NCI-H69 (cell line): ENCODE measurements at regions not wholly inside any gene's neighbourhood (a gene's known extent, or its start where the extent isn't known, plus 50 kb on each side); places are given as distances from the start of the nearest gene placed in this dataset.

Source experiments
- DNase-seq: peaks from one replicate; lab custom pipeline; 2025; lab: John Stamatoyannopoulos, UW

DNA sequence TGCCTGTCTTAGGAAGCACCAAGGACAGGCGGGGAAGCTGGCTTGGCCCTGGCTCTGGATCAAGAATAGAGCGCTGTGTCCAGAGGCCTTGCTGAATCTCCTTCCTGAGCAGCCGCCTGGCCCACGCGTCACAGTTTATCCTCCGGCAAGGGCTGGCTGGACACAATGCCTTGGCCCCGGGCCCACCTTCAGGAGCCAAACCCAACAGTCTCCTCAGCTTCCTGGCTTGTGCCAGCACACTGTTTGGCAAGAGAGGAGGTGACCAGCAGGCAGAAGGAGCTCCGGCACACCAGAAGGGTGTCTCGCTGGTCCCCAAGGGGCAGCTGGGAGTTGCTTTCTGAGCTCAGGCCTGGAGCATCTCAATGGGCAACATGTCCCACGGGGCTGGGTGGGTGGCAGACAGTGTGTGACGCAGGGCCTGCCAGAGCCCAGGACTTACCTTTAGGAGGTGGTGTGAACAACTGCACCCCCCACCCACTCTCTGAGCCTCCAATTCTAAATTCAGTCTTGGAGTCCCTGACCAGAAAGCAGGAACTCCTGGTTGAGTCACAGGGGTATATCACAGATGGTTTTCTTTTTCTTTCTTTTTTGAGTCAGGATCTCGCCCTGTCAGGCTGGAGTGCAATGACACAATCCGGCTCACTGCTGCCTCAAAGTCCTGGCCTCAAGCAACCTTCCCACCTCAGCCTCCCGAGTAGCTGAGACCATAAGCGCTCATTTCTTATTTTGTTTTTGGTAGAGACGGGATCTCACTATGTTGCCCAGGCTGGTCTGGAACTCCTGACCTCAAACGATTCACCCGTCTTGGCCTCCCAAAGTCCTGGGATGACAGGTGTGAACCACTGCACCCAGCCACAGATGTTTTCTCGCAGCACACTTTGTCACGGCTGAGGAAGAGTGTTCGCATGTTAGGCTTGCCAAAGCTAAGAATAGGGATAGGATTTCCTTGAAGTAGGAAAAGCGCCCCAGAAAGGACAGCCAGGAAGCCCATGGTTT is 361.2 kb downstream of the BCOR start:
- DNase-seq, result peak; percentile 39

DNA sequence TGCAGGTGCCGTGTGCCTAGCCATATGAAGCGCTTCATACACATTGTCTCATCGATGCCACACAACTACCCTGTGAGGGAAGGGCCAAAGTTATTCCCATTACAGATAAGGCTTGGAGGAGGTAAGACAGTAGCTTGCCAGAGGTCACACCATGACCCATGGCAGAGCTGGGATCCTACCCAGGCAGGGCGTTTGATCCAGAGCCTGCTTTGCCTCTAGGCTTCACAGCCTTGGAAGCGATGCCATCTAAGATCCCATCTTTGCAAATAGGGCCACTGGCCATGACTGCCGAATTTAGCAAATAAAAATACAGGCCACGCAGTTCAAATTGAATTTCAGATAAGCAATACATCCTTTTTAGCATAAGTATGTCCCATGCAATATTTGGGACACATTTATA is 358.2 kb downstream of the BCOR start:
- DNase-seq, result no peak

DNA sequence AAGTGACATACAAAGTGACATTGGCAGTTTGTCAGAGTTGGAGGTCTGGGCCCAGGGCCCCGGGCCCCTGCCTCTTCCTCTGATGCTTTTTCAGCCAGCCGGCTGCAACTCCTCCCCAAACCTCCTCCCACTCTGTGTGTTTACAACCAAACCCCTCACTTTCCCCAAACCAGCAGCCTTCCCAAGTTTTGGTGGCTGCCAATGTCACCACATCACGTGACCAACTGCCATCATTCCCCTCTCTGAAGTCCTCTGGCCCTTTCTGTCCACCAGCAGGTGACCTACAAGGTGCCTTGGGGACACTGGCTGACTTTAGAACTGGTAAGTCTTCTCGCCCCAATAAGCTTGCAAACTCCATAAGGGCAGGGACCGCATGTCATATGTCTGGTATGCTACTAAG is 357.7 kb downstream of the BCOR start:
- no peak for DNase-seq

DNA sequence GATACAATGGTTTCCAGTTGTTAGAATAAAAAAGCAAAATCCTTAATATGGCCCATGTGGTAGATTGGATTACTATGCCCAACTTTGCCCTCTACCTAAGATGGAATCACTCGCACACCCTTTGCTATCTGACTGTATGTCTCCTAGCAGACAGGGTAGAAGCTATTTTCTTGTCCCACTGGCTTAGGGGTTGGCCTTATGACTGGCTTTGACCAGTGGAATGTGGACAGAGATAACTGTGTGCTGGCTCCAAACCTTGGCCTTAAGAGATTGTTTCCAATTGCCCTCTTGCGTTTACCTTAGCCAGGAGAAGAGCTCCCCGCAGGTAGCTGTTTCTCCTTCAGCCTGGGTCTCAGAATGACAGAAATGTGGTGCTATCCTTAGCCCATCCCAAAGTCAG is 355.9 kb downstream of the BCOR start:
- no peak for DNase-seq

DNA sequence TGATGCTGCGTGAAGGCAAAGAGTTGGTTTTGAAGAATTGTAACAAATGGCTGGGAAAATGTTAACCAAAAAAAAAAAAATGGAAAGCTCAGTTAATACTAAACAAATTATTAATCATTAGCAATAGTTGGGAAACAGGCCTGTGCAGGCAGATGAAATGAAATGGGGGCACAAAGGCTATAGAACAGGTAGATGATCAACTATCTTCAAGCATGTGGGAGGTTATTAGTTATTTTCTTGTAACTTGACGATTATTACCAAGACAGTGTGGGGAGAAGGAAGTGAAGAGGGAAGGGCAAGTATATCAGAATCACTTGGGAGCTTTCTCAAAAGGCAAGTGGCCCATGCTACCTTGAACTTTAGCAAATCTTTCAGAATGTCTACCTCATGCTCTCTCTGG is 351.9 kb downstream of the BCOR start:
- no peak for DNase-seq

DNA sequence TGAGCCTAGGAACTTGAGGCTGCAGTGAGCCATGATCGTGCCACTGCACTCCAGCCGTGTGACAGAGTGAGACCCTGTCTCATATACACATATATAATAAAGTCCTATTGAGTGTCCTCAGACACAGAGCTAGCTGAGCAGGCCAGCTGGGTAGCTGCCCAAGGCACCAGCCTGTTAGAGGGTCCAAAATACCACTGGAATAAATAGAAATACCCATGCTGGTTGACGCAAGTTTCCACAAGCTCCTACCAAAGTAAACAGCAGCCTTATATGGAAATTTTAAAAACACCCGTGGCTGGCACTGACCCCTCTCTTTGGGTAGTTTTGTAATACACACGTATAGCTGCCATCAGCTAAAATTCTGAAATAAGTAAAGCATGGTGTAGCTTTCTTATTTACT is 348.6 kb downstream of the BCOR start:
- no peak for DNase-seq

DNA sequence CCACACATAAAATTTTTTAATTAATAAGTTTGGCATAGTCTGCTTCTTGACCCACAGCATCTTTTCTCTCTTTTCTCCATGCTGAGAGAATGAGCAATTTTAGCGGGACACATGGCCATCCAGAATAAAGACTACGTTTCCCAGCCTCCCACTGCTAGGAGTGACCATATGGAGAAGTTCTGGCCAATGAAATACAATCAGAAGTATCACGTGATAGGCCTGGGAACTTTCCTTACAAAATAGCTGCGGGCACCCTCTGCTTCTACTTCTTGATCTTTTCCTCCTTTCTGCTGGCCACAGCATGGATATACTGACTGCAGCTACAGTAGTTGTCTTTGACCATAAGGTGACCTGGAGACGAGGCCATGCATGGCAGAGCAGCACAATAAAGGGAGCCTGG is 348.0 kb downstream of the BCOR start:
- no peak for DNase-seq

DNA sequence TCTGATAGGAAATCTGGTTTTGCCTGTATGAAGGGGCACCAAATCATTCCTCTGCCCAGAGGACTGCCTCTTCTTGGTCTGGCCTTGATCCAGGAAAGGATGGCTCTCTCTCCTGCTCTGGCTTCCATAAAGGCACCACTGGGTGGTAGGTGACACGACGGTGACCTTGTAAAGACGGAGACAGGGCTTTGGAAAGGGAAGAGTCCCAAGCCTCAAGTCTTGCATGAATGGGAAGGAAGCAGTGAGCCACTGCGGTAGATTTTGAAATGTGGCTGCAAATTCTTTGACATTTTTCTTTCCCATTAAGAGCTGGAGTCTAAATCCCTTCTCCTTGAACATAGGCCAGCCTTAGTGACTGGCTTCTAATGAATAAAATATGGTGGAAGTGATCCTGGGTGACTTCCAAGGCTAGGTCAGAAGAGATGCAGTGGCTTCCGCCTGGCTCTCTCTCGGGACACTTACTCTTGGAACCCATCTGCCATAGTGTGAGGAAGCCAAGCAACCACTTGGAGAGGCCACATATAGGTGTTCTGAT is 347.4 kb downstream of the BCOR start:
- DNase-seq, result no peak

DNA sequence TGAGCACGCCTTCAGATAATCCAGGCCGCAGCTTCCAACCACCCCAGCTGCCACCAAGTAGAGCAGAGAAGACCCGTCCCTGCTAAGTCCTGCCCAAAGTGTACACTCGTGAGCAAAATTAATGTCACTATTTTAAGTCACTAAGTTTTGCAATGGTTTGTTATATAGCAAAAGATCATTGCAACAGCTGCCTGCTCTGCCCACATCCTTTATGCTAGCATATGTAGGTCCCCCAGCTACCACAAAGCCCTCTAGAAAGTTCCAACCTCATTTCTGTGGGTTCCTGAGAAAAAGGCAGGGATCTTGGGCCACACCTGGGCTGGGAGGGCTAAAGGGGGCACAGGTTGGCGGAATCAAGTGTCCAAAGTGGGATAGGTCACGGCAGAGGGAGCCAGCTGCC is 346.9 kb downstream of the BCOR start:
- DNase-seq, result no peak

DNA sequence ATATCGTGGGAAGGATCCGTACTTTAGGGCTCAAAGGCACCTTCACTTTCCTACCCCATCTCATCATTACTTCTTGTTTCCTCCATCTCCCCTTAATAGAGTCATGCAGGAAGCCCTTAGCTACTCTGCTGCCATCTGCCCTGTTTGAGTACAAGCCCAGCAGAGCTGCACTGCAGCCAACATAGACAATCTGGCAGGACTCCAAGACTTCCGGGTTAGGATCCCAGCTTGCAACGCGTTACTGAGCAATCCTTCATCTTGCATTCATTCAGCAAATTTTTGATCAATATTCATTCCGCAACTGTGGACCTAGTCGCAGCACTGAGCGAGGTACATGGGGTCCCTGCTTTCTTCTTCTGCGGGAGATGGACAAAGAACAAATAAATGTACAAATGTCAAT is 344.9 kb downstream of the BCOR start:
- peak; percentile 85 for DNase-seq

DNA sequence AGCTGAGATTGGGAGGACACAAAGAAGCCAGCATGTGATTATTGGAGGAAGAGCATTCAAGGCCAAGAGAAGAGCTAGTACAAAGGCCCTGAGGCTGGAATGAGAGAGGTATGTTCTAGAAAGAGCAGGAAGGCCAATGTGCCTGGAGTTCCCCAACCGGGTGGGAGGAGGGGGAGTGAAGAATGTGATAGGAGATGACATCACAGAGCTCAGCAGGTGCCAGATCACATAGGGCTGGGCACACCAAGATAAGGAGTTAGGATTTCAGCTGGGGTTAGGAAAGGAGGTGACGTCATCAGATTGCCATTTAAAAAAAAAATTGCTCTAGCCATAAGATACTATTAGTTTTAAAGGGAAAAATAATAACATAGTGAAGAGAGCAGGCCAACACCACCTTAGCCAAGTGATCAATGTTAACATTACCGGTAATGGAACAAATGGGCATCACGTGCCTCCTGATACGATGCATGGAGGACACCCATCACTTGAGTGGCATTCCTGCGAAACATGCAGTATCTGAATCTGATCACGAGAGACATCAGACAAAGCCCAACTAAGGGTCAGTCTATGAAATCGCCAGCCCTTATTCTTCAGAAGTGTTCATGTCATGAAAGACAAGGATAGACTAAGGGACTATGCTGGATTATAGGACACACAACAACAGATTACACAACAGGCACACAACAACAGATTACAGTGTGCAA is 344.3 kb downstream of the BCOR start:
- DNase-seq, result peak; percentile 46

DNA sequence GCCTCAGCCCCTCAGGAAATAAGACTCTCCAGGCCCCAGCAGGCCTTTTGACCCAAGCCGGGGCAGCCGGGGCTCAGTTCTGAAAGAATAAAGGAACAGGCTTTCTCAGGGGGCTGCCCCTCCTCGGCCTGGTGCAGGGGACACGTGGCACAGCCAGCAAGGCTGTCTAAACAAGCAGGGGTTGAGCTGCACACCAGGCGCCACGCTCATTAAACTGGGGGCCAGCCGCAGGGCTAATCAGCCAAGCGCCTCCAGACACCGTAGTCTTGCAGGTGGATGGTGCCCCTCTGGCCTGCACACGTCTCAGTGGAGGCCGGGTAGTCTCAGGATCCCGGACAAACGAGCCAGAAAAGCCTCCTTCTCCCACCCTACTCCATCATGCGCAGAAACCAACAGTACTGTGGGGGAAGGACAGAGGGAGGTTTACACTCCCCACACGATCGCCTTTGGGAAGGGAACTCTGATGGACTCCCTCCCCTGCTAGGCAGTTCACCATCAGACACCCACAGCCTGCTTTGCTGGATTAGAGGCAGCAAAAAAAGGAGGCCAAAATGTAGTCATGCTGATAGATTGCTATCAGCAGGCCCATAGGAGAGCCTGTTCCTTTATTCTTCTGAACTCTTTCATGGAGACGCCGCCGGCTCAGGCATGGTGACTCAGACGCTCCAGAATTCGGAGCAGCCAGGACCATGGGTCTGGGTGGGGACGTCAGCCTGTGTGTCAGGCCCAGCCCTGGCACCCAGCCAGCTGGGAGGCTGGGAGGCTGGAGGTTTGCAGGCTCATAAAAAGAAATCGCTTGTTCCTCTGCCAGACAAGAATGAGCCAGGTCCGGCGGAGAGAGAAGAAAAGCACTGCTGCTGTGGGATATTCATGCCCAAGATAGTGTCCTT is 342.4 kb downstream of the BCOR start:
- peak; percentile 81 for DNase-seq

DNA sequence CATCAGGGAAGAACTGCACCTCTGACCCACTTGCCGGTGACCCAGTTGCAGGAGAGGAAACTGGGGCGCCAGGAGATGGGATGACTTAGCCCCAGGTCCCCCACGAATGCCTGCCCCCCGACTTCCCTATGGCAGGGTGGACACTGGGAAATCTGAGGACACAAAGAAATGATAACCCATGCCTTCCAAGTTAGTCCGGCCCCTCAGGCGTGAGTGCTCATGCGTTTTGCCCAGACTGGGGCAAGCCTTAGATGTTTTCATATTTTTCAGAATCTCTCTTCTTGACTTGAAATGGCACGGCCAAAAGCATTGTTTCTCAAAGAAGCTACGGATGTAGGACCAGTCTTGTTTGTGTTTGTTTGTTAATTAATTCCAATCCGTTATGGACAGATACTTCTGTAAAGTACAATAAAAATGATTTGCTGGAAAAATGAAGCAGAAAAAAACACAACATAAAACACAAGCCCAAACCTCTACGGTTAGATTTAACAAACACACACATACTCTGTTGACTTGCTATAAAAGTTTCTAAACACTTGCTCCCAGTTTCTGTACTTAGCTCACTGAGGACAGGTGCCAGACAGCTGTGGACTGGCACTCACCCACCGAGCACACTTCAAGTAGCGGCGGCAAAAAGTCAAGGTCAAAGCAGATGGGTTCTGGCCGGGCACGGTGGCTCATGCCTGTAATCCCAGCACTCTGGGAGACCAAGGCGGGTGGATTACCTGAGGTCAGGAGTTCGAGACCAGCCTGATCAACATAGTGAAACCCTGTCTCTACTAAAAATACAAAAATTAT is 341.5 kb downstream of the BCOR start:
- no peak for DNase-seq

DNA sequence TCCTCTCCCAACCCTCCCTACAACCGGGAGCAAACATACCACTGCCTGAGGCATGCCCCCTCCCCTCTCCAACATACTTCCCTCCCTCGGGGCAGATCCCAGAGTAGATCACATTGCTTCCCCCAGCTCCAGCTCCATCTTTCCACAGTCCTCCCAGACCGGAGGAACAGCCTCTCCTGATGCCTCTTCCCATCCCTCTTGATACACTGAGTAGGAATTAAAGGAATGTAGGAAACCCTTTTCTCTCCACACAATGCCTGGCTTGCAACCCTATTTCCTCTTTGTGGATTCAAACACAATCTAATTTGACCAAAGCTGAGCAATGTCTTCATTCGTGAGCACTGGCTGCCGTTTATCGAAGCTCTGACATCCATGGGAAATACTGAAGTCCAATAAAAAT is 339.8 kb downstream of the BCOR start:
- no peak for DNase-seq

DNA sequence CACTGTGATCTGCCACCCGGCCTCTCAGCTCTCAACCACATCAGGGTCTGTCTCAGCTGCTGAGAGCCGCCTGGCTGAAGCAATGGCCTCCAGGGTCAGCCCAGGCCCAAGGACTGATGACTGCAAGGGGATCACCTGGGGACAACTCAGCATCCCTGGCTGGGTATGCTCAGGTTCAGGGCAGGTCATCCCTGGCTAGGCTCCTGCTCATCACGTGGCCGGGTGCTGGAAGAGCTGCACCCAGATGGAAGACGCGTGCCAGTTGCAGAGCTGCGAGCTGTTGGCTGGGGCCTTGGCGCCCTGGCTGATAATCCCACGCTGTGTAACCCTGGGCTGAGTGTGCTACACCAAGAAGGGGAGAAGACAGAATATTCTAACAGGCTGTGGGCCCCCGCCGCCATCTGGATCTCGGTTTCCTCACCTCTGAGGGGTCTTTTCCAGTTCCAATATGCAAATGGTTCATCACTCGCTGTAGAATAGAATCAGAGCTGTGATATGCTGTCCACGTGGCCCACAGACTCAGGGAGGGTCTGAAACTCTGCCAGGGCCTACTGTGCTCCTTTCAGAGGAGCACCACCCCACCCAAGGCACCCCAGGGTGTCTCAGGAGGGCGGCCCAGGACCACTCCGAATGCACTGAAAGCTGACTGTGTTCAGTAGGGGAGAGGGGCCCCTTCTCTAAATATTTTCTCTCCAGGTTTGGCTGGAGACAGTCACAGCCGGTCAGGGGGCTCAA is 338.8 kb downstream of the BCOR start:
- no peak for DNase-seq

DNA sequence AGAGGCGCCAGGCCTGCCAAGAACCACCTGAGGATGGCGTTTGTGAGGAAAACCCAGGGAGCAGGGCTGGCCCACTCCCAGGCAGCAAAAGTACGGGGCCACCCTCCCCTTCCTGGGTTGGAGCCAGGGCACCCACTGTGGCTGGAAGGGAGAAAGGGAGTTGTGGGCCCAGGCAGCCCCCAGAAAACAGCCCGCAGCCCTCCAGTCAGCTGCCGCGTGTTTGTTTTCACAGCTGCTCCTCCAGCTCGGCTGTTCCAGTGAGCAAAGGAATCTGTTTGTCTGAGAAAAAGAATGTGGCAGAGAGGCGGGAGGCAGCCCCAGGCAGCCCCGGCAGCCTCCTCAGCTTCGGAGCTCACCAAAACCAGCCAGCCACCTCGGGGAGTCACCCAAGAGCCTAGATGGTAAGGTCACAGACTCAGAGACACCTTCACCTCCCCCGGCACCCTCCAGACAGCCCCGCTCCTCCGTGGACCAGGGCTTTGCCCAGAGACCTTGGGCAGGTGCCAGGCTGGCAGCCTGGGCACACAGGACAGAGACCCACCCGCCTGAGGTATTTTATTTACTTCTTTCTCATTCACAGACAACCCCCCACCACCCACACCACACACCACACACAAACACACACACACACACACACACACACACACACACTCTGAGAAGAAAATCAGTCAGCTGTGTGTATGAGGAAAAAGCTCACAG is 338.1 kb downstream of the BCOR start:
- DNase-seq, result peak; percentile 67

DNA sequence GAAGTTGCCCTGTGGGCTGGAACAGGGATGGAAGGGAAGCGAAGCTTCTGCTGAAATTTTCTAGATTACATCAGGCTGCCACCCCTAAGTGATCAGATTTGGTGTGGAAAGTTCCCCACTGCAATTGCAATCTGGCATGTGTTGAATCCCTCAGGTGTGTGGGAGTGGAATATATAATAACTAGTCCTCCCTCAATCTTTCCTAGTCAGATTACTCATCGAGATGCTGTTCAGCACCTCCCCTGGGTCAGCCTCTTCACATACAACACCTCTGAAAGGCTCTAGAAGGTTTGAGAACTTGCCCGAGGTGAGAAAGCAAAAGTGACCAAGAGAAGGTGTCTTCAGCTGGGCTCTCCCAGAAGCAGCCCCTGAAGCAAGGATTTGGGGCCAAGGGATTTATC is 336.8 kb downstream of the BCOR start:
- DNase-seq, result no peak

DNA sequence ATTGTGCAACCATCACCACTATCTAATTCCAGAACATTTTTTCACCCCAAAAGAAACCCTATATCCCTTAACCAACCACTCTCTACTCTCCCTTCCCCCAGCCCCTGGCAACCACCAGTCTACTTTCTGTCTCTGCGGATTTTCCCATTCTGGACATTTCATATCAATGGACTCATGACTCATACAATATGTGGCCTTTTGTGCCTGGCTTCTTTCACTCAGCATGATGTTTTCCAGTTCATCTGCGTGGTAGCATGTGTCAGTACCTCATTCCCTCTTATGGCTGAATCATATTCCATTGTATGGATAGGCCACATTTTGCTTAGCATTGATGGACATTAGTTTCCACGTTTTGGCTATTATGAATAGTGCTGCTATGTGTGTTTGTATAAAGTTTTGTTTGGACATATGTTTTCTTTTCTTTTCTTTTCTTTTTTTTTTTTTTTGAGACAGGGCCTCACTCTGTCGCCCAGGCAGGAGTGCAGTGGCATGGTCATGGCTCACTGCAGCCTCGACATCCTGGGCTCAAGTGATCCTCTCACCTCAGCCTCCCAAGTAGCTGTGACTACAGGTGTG is 335.4 kb downstream of the BCOR start:
- DNase-seq, result peak; percentile 75

DNA sequence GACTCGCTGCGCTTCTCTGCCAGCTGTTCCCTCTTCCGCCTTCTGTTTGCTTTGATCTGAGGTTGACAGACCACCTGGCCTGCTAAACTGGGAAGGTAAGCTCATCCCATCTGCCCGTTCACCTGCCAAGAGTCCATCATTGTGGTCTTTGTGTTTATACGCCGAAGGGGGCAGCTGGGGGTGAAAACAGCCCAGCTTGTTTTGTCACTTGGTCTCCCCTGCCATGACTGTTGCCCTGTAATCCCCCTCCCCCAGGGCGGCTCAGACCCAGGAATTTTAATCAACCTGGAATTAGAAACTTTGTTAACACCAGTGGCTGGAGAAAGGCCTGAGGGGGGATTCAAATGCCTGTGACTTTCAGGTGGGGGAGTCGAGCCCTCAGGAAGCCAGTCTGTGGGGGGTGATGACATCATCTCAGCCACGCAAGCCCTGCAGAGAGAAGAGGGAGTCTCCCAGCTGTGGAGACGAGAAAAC is 333.3 kb downstream of the BCOR start:
- DNase-seq, result peak; percentile 94
